IgD-negative memory B cell (primary cell): ENCODE measurements at regions not wholly inside any gene's neighbourhood (a gene's known extent, or its start where the extent isn't known, plus 50 kb on each side); places are given as distances from the start of the nearest gene placed in this dataset.

Experiments used
- H3K27ac Mint-ChIP-seq, 3 donors: one replicate each; pipeline ENCODE4 v1.8.0; 2020 to 2022; ENCODE audit warnings: mild to moderate bottlenecking in 3 of 3, mixed read lengths in 3 of 3, moderate library complexity in 1 of 3
- H3K27me3 Mint-ChIP-seq: one replicate; pipeline ENCODE4 v1.8.0; 2021; ENCODE audit warnings: mixed read lengths
- H3K36me3 Mint-ChIP-seq: one replicate; pipeline ENCODE4 v1.8.0; 2020; ENCODE audit warnings: mild to moderate bottlenecking, mixed read lengths
- H3K4me1 Mint-ChIP-seq, 3 donors: one replicate each; pipeline ENCODE4 v1.8.0; 2020 to 2022; ENCODE audit warnings: mixed read lengths in 3 of 3, mild to moderate bottlenecking in 1 of 3
- H3K4me3 Mint-ChIP-seq, 4 donors: one replicate each; pipeline ENCODE4 v1.8.0; 2020 to 2022; ENCODE audit warnings: mild to moderate bottlenecking in 4 of 4, mixed read lengths in 4 of 4, moderate library complexity in 3 of 4
- H3K9me3 Mint-ChIP-seq, 3 donors: one replicate each; pipeline ENCODE4 v1.8.0; 2020 to 2021; ENCODE audit warnings: mixed read lengths in 3 of 3, mild to moderate bottlenecking in 1 of 3

GRCh38 chr1:226816576-226816975 is 53.8 kb upstream of the PSEN2 start:
- Mint-ChIP-seq H3K4me1 (no peaks in the 10 kb centered on the region), H3K4me3 (no peak overlapping the region), H3K36me3 (no peaks in the 10 kb centered on the region), H3K9me3 (no peaks in the 10 kb centered on the region), H3K27ac (no peak overlapping the region), H3K27me3 (peaks cover 4% of the 10 kb centered on the region)

DNA sequence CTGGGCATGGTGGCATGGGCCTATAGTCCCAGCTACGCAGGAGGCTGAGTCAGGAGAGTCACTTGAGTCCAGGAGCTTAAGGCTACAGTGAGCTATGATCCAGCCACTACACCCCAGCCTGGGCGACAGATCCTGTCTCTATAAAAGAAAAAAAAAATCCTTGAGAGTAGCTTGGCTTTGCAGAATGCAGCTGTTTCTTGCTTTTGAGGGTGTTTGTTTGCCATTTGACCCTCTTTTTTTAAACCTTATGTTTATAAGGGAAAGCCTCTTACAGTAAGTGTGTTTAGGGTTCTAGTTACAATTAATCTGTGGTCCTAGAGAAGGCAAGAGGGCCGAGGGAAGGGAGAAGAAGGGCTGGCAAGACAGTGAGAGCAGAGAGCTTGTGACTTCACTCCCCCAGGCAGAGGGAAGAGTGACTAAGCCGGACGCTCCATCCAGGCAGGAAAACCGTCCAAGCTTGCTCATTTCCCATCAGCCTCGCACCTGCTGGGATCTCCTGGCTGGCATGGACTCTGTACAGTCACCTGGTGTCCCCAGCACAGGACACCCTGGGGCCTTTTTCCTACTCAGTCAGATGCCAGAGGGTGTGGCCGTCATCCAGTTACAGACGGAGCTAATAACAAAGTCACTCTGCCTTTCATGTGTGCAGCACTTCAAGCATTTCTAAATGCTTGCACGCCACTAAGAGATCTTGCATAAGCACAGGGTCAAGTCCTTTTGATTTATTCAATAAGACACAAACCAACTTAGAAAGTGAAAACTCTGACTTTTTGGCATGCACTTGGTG is 55.5 kb upstream of the PSEN2 start:
- Mint-ChIP-seq H3K36me3 (no peaks in the 10 kb centered on the region), H3K9me3 (no peaks in the 10 kb centered on the region), H3K4me3 (no peak overlapping the region), H3K27me3 (peaks cover 4% of the 10 kb centered on the region), H3K4me1 (no peaks in the 10 kb centered on the region), H3K27ac (no peak overlapping the region)

DNA sequence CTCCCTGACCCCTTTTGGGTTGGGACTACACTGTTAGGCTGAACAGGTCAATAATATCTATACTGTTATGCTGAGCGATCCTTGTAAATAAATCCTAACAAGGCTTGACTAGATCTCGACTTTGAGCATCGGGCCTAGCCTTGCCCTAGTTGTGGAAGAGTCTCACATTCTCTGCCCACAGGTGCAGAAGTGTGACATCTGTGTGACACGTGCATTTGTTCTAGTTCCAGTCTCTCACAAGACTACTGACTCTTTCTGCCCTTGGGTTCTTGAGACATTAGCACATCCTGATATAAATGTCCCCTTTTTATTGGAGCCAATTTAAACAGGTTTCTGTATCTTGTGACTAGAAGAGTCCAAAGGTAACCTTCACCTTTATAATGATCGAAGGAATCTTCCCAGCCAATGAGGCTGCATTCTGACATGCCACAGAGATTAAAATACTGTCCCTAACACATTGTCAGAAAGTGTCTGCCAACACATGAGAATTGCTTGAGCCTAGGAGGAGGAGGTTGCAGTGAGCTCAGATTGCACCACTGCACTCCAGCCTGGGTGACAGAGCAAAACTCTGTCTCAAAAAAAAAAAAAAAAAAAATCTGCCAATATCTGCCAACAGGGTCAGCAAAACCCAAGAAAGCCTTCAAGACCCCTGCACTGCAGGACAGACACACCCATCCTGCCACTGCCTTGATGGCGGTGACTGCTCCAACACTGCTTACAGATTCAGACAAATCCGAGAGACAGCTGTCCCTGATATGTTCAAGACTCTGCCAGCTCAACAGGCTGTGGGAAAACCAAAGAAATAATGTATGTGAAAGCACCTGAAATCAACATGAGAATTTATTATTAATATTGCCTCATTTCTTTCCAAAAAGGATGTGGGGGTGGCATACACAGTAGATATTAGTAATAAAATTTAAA is 56.5 kb upstream of the PSEN2 start:
- no peaks in the 10 kb centered on the region for H3K9me3 Mint-ChIP-seq
- peaks cover 4% of the 10 kb centered on the region for H3K27me3 Mint-ChIP-seq
- no peaks in the 10 kb centered on the region for H3K36me3 Mint-ChIP-seq
- no peak overlapping the region for H3K4me3 Mint-ChIP-seq
- no peaks in the 10 kb centered on the region for H3K4me1 Mint-ChIP-seq
- H3K27ac Mint-ChIP-seq: no peak overlapping the region

DNA sequence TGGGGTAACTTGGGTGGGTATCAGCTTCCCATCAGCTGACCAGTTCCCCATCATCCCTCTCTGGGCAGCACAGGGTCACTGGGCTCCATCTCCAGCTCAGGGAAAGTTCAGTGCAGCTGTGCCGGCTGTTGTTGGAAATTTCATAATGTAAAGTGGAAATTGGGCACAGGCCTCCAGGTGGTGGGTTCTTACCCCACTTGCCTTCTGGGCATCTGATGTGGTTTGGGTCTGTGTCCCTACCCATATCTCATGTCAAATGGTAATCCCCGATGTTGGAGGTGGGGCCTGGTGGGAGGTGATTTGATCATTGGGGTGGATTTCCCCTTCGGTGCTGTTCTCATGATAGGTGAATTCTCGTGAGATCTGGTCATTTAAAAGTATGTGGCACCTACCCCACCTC is 59.7 kb upstream of the PSEN2 start:
- H3K36me3 Mint-ChIP-seq: peaks cover 2% of the 10 kb centered on the region
- no peak overlapping the region for H3K4me3 Mint-ChIP-seq
- no peaks in the 10 kb centered on the region for H3K9me3 Mint-ChIP-seq
- no peaks in the 10 kb centered on the region for H3K4me1 Mint-ChIP-seq
- H3K27ac Mint-ChIP-seq: peak overlapping the region in 1 of 3 donors; percentile 21
- H3K27me3 Mint-ChIP-seq: no peaks in the 10 kb centered on the region

DNA sequence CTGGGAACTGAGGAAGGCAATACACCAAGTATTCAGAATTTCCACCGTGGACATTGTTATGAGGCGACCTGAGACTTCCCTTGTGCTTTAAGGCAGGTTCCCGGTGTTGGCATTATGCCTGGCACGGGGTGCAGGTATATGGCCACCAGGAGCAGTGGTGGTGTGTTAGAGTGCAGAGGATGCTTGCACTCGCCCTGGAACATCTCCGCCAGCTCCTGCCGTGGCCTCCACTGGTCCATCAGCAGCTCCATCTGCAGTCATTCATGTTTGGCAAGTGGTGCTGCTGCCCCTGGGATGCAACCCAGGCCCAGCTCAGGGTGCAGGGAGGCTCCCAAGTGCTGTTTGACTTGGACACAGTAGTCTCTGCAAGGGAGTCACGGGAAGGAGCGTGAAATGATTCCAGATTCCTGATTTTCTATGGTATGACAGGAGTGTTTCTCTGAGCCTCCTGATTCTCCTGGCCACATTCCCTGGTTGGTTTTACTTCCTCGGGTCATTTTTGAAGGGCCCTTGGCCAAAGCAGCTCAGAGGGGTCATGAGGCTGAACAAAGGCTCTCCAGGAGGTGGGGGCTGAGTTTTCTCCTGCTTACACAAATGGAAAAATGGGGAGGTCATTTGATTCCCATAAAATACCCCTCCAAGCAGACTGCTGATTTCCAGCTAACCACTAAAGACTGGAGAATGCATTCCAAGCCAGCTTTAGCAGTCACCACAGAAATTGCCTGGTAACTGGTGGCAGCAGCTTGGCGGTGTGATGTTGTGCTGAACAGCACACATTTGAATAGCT is 60.4 kb upstream of the PSEN2 start:
- Mint-ChIP-seq H3K27ac (no peak overlapping the region), H3K4me3 (no peak overlapping the region)

GRCh38 chr1:226808501-226808900 is 61.9 kb upstream of the PSEN2 start:
- Mint-ChIP-seq H3K27ac (peak overlapping the region in 1 of 3 donors; percentile 71), H3K9me3 (no peaks in the 10 kb centered on the region), H3K4me1 (no peaks in the 10 kb centered on the region)

More for the DNA sequence above, 60.4 kb upstream of the PSEN2 start:
- Mint-ChIP-seq H3K36me3 (peaks cover 2% of the 10 kb centered on the region), H3K4me1 (no peaks in the 10 kb centered on the region), H3K9me3 (no peaks in the 10 kb centered on the region), H3K27me3 (no peaks in the 10 kb centered on the region)

DNA sequence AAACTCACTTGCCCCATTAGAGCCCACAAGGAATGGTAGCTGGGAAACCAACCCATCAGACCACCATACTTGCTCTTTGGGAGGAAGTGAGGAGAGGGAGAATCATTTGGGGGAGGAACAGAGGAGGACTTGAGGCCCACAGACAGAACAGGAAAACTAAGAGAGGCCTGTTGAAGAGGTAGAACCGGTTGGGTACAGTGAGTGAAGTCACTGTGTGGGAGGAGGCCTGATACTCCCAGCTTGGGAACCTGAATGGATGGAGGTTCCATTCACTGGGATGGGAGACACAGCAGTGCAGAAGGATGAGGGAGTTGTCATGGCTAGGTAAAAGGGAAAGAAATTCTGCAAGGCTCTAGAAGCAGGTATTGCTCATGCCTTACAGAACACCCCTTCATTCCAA is 63.4 kb upstream of the PSEN2 start:
- Mint-ChIP-seq H3K27me3 (no peaks in the 10 kb centered on the region), H3K36me3 (peaks cover 2% of the 10 kb centered on the region), H3K9me3 (no peaks in the 10 kb centered on the region), H3K4me1 (no peaks in the 10 kb centered on the region), H3K27ac (peak overlapping the region in 1 of 3 donors; percentile 83), H3K4me3 (no peak overlapping the region)

More at GRCh38 chr1:226808501-226808900, 61.9 kb upstream of the PSEN2 start:
- peaks cover 2% of the 10 kb centered on the region for H3K36me3 Mint-ChIP-seq
- H3K4me3 Mint-ChIP-seq: no peak overlapping the region
- H3K27me3 Mint-ChIP-seq: no peaks in the 10 kb centered on the region

DNA sequence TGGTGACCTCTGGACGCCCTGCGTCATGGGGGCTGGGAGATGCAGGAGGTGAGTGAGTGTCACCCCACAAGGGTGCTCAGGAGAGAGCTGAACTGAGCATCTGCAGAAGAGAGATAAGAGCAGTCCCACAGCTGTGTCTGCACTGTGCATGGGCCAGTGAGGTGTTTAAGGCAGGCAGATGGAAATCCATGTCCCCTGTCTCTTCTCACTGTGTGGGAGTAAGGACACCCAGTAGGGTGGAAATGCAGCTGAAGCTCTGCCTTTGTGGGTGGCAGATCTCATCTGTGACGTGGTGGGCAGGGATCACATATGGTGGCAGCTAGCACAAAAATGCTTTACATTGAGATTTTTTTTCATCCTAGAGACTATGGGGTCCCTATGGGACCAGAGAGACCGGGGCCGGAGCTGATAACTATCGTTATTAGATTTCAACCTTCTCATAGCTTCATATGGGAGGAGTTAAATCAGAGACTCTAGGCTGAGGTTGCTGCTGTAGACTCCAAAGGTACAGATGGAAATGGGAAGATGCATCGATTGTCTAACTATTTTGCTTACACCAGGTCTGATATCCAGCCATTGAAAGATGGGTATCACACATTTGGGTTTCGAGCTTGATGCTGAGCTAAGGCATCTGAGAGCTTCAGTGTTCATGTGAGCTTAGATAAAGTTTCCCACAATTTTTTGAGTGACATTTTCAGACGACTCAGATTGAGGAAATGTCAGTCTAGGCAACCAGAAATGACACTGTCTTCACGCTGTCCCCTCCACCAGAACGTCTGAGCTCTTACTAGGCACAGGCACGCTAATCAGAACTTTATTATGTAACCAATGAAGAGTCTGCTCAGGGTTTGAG is 65.3 kb upstream of the PSEN2 start:
- Mint-ChIP-seq H3K4me3 (no peak overlapping the region), H3K27me3 (no peaks in the 10 kb centered on the region), H3K36me3 (peaks cover 2% of the 10 kb centered on the region), H3K4me1 (peaks cover 0 to 4% (median 2%) of the 10 kb centered on the region in 3 donors), H3K9me3 (no peaks in the 10 kb centered on the region), H3K27ac (peak overlapping the region in 1 of 3 donors; percentile 7)

- Mint-ChIP-seq H3K36me3 (no peaks in the 10 kb centered on the region), H3K4me3 (no peak overlapping the region), H3K9me3 (no peaks in the 10 kb centered on the region), H3K27ac (no peak overlapping the region), H3K4me1 (peaks cover 10 to 20% (median 16%) of the 10 kb centered on the region in 3 donors), H3K27me3 (no peaks in the 10 kb centered on the region)
These were observed 61.8 kb upstream of the ITPKB start for GRCh38 chr1:226800763-226801380.

DNA sequence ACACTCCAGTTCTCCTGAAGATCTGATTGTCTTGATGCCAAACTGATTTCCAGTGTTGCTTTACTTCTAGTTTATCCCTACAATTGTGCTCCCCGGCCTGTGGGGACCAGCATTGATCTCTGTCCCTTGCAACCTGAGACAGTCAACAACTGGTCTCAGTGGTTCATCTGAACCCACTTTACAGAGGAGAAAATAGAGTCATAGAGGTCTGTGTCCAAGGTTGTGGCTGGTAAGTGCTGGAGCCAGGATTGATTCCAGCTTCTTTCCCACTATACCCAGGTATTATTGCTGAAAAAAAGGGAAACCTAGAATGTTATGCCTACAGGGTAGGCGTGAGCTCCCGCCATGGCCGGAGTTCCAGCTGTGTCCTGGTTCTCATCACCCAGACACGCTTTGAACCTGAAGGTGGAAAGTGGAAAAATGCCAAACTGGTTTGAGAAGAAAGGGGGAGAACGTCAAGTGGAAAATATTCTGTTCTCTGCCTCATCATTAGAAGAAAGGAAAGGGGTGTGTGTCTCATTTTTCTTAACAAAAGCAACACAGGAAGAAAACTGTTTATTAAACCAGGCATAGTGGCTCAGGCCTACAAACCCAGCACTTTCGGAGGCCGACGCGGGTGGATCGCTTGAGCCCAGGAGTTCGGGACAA is 60.7 kb upstream of the ITPKB start:
- Mint-ChIP-seq H3K27me3 (no peaks in the 10 kb centered on the region), H3K27ac (peak overlapping the region in 1 of 3 donors; percentile 69), H3K9me3 (no peaks in the 10 kb centered on the region), H3K4me1 (peaks cover 10 to 20% (median 16%) of the 10 kb centered on the region in 3 donors), H3K36me3 (no peaks in the 10 kb centered on the region), H3K4me3 (peak overlapping the region in 2 of 4 donors; percentile 63)

GRCh38 chr1:226798427-226799411 is 59.6 kb upstream of the ITPKB start:
- Mint-ChIP-seq H3K4me3 (peak overlapping the region in 3 of 4 donors; percentile 5 to 93 (median 30)), H3K4me1 (peaks cover 10 to 20% (median 16%) of the 10 kb centered on the region in 3 donors), H3K9me3 (no peaks in the 10 kb centered on the region), H3K36me3 (no peaks in the 10 kb centered on the region), H3K27me3 (no peaks in the 10 kb centered on the region), H3K27ac (peak overlapping the region; percentile 34 to 80 (median 69))

DNA sequence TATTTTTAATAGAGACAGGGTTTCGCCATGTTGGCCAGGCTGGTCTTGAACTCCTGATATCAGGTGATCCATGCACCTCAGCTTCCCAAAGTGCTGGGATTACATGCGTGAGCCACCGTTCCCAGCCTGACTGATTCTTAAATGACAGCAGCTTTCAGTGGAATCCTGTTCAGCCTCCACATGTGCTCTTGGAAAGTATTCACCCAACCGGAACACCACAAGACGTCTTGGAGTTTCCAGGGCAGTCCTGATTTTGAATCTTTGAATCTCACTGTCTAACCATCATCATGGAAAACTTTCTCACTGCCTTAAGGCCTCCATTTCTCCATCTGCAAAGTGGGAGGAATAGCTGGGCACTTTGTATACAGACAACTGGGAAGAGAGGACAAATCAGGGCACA is 58.1 kb upstream of the ITPKB start:
- Mint-ChIP-seq H3K4me1 (peaks cover 10 to 20% (median 16%) of the 10 kb centered on the region in 3 donors), H3K27ac (no peak overlapping the region), H3K27me3 (no peaks in the 10 kb centered on the region), H3K36me3 (no peaks in the 10 kb centered on the region), H3K9me3 (no peaks in the 10 kb centered on the region), H3K4me3 (no peak overlapping the region)
